IMR-90 (cell line): ENCODE measurements at regions not wholly inside any gene's neighbourhood (a gene's known extent, or its start where the extent isn't known, plus 50 kb on each side); places are given as distances from the start of the nearest gene placed in this dataset.

Experiments
- ATAC-seq: fragments of 200-7000 bp; cut with Tn5 transposase; 2 replicates; pipeline ENCODE4 v1.9.1; 2020; ENCODE audit warnings: low read depth, mild to moderate bottlenecking, moderate library complexity
- BruUV-seq: library from RNA; stranded (reverse); fragments of 400-500 nt; replicated peaks from 2 replicates; lab custom pipeline; 2021; lab: Mats Ljungman, UMichigan
- CTCF ChIA-PET: fragments of 300-600 bp; formaldehyde crosslinking; extraction: SDS; loops from one replicate; lab custom pipeline; 2021; ENCODE audit warnings: antibody characterized with exemption; lab: Yijun Ruan, JAX
- POLR2A ChIA-PET: fragments of 300-600 bp; sonication (Branson Sonifier 250); formaldehyde crosslinking; loops from one replicate; lab custom pipeline; 2022; ENCODE audit warnings: antibody characterized with exemption; ENCODE audit not compliant: unreplicated experiment; lab: Charles Lee
- DNase-seq: peaks from one replicate; pipeline ENCODE4 v3.0.0; 2013
- H2AFZ ChIP-seq: replicated peaks from 2 replicates; pipeline ENCODE3; 2013; ENCODE audit warnings: low read length, mild to moderate bottlenecking; ENCODE audit not compliant: poor library complexity
- H2AK5ac ChIP-seq: 2 replicates; pipeline ENCODE4 v1.6.1; 2013; ENCODE audit warnings: low read depth, low read length, inconsistent platforms
- H2AK9ac ChIP-seq: replicated peaks from 2 replicates; pipeline ENCODE3; 2013; ENCODE audit warnings: mild to moderate bottlenecking, low read depth, low read length, moderate library complexity; ENCODE audit not compliant: poor library complexity
- H2BK120ac ChIP-seq: 2 replicates; pipeline ENCODE4 v1.6.1; 2013; ENCODE audit warnings: low read depth, low read length, inconsistent platforms
- H2BK15ac ChIP-seq: 3 replicates; pipeline ENCODE4 v1.6.1; 2013; ENCODE audit warnings: low read depth, low read length, inconsistent platforms
- H2BK20ac ChIP-seq: 2 replicates; pipeline ENCODE4 v1.6.1; 2013; ENCODE audit warnings: low read depth, mild to moderate bottlenecking, inconsistent platforms, low read length, moderate library complexity
- H2BK5ac ChIP-seq: 2 replicates; pipeline ENCODE4 v1.6.1; 2013; ENCODE audit warnings: mild to moderate bottlenecking, low read depth, low read length, inconsistent platforms; ENCODE audit not compliant: poor library complexity, severe bottlenecking
- H3K14ac ChIP-seq: replicated peaks from 2 replicates; pipeline ENCODE4 v1.6.1; 2013; ENCODE audit warnings: low read depth, low read length, inconsistent platforms
- H3K18ac ChIP-seq: 2 replicates; pipeline ENCODE4 v1.6.1; 2013; ENCODE audit warnings: low read depth, low read length, control low read depth
- H3K23ac ChIP-seq: 2 replicates; pipeline ENCODE4 v1.6.1; 2013; ENCODE audit warnings: low read depth, low read length, inconsistent platforms
- H3K27ac ChIP-seq: 2 replicates; pipeline ENCODE4 v1.5.1; 2013; ENCODE audit warnings: mild to moderate bottlenecking, control low read depth, low read length; ENCODE audit not compliant: insufficient read depth
- H3K27me3 ChIP-seq: 2 replicates; pipeline ENCODE4 v1.6.1; 2013; ENCODE audit warnings: low read length; ENCODE audit not compliant: control insufficient read depth, insufficient read depth
- H3K36me3 ChIP-seq: 2 replicates; pipeline ENCODE4 v1.6.1; 2013; ENCODE audit warnings: low read length, mixed read lengths; ENCODE audit not compliant: control insufficient read depth, insufficient read depth
- H3K4ac ChIP-seq: 2 replicates; pipeline ENCODE4 v1.6.1; 2013; ENCODE audit warnings: low read depth, low read length, inconsistent platforms
- H3K4me1 ChIP-seq: 2 replicates; pipeline ENCODE4 v1.6.1; 2013; ENCODE audit warnings: low read length, mixed read lengths; ENCODE audit not compliant: control insufficient read depth, insufficient read depth
- H3K4me2 ChIP-seq: 2 replicates; pipeline ENCODE4 v1.6.1; 2013; ENCODE audit warnings: low read depth, mild to moderate bottlenecking, control low read depth, low read length, moderate library complexity
- H3K4me3 ChIP-seq: 2 replicates; pipeline ENCODE4 v1.5.1; 2013; ENCODE audit warnings: low read depth, mild to moderate bottlenecking, control low read depth, low read length, moderate library complexity; ENCODE audit not compliant: insufficient read depth
- H3K56ac ChIP-seq: 2 replicates; pipeline ENCODE4 v1.6.1; 2013; ENCODE audit warnings: low read length, inconsistent platforms; ENCODE audit not compliant: insufficient read depth; ENCODE audit errors: extremely low read depth
- H3K79me1 ChIP-seq, 2 experiments: 2 replicates each; pipeline ENCODE4 v1.6.1; 2013; ENCODE audit warnings: low read length in 2 of 2, inconsistent platforms in 1 of 2, low read depth in 1 of 2
- H3K9ac ChIP-seq: 2 replicates; pipeline ENCODE4 v1.6.1; 2013; ENCODE audit warnings: low read depth, low read length, control low read depth
- H3K9me1 ChIP-seq: 2 replicates; pipeline ENCODE4 v1.6.1; 2013; ENCODE audit warnings: low read length, inconsistent platforms; ENCODE audit not compliant: insufficient read depth
- H3K9me3 ChIP-seq: 2 replicates; pipeline ENCODE4 v1.6.1; 2013; ENCODE audit warnings: low read length; ENCODE audit not compliant: control insufficient read depth, insufficient read depth
- H4K20me1 ChIP-seq: 2 replicates; pipeline ENCODE4 v1.6.1; 2013; ENCODE audit warnings: low read length, inconsistent platforms; ENCODE audit not compliant: insufficient read depth
- H4K5ac ChIP-seq: 2 replicates; pipeline ENCODE4 v1.6.1; 2013; ENCODE audit warnings: mild to moderate bottlenecking, low read depth, low read length, control low read depth
- H4K8ac ChIP-seq, 2 experiments: 2 replicates each; pipeline ENCODE4 v1.6.1; 2013; ENCODE audit warnings: low read depth in 2 of 2, low read length in 2 of 2, control low read depth in 1 of 2, inconsistent platforms in 1 of 2
- H4K91ac ChIP-seq: 2 replicates; pipeline ENCODE4 v1.6.1; 2013; ENCODE audit warnings: low read depth, low read length, inconsistent platforms; ENCODE audit not compliant: insufficient read depth
- MAFK ChIP-seq: IDR thresholded peaks from 2 replicates; pipeline ENCODE4 v1.6.1; 2012; ENCODE audit warnings: low read depth, low read length, improper control_type of control experiment
- POLR2A ChIP-seq: IDR thresholded peaks from 2 replicates; pipeline ENCODE4 v1.6.1; 2012; ENCODE audit warnings: mild to moderate bottlenecking, low read depth, low read length
- RFX5 ChIP-seq: IDR thresholded peaks from 2 replicates; pipeline ENCODE4 v1.8.0; 2012; ENCODE audit warnings: low read depth, mild to moderate bottlenecking, low read length, moderate library complexity
- SMC3 ChIP-seq: fragments of 150-350 bp; IDR thresholded peaks from 2 replicates; pipeline ENCODE4 v1.6.1; 2016; ENCODE audit warnings: low read depth, mild to moderate bottlenecking, antibody characterized with exemption, low read length, moderate library complexity
- WGBS, 2 experiments: methylation state at CpG; one replicate each; pipeline versions ENCODE4 v1.1.5 to v1.1.7; 2013; ENCODE audit warnings: missing lambda C conversion rate in 2 of 2; ENCODE audit not compliant: insufficient read length in 1 of 2; ENCODE audit errors: extremely low coverage in 2 of 2; 5-methylcytosine and 5-hydroxymethylcytosine counted together
- dilution Hi-C: fragments of 300-500 bp; cut with HindIII; formaldehyde crosslinking; loops from one replicate; pipeline ENCODE4 v1.14.3; 2018; ENCODE audit warnings: low sequenced_read_pairs; ENCODE audit not compliant: unreplicated experiment
- in situ Hi-C: fragments of 300-500 bp; cut with MboI; formaldehyde crosslinking; loops from 3 replicates; pipeline ENCODE4 v1.14.3; 2019; ENCODE audit warnings: low sequenced_read_pairs, inconsistent platforms, mixed read lengths
- intact Hi-C: fragments of 100-400 bp; cut with micrococcal nuclease; formaldehyde crosslinking; loops from 2 replicates; pipeline ENCODE4 v1.10.0; 2022

DNA sequence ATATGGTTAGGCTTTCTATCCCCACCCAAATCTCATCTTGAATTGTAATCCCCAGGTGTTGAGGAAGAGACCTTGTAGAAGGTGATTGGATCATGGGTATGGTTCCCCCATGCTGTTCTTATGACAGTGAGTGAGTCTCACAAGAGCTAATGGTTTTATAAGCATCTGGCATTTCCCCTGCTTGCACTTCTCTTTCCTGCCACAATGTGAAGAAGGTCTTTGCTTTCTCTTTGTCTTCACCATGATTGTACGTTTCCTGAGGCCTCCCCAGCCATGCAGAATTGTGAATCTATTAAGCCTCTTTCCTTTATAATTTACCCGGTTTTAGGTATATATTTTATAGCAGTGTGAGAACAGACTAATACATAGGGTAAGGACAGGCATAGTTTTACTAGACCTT lies 334.5 kb downstream of the TLR4 start:
- H3K23ac ChIP-seq: no peak overlapping the region
- H3K4me2 ChIP-seq: no peak overlapping the region
- no peak overlapping the region for H3K9ac ChIP-seq
- no peak overlapping the region for H2BK20ac ChIP-seq
- in situ Hi-C loops: no loop called here
- ATAC-seq: no peak
- H4K20me1 ChIP-seq: no peaks in the 10 kb centered on the region
- H2BK120ac ChIP-seq: no peak overlapping the region
- peaks cover 5% of the 10 kb centered on the region for H3K9me3 ChIP-seq
- H3K18ac ChIP-seq: no peak overlapping the region
- no peak overlapping the region for H2AFZ ChIP-seq
- H3K4me1 ChIP-seq: no peaks in the 10 kb centered on the region
- DNase-seq: no peak
- H2BK15ac ChIP-seq: no peak overlapping the region
- no peaks in the 10 kb centered on the region for H3K27me3 ChIP-seq
- dilution Hi-C loops: no loop called here
- intact Hi-C loops: no loop called here
- H3K56ac ChIP-seq: no peak overlapping the region
- BruUV-seq: no TSS peak
- no peak overlapping the region for H3K27ac ChIP-seq
- no peak overlapping the region for H3K4me3 ChIP-seq
- H4K5ac ChIP-seq: no peak overlapping the region
- H3K4ac ChIP-seq: no peak overlapping the region
- no peak overlapping the region for H2AK9ac ChIP-seq
- H2BK5ac ChIP-seq: no peak overlapping the region
- TF ChIP-seq SMC3 (no peak), POLR2A (no peak), MAFK (no peak), RFX5 (no peak)
- CTCF ChIA-PET: no interaction called here
- H3K79me1 ChIP-seq: no peaks in the 10 kb centered on the region
- H3K14ac ChIP-seq: no peak overlapping the region
- H3K36me3 ChIP-seq: no peaks in the 10 kb centered on the region
- WGBS, 2 experiments: no CpG with 5 or more reads among the region's 2 CpGs
- no peak overlapping the region for H4K8ac ChIP-seq
- H4K91ac ChIP-seq: no peak overlapping the region
- H2AK5ac ChIP-seq: no peak overlapping the region
- H3K9me1 ChIP-seq: no peaks in the 10 kb centered on the region
- POLR2A ChIA-PET: no interaction called here
